GM12872 (cell line): ENCODE measurements at regions not wholly inside any gene's neighbourhood (a gene's known extent, or its start where the extent isn't known, plus 50 kb on each side); places are given as distances from the start of the nearest gene placed in this dataset.

ENCODE experiments used
- TF ChIP-seq, protein P1 (sequence below): IDR thresholded peaks from 3 replicates; pipeline ENCODE4 v1.5.1; 2011; ENCODE audit warnings: low read depth, mild to moderate bottlenecking, low read length, moderate library complexity; ENCODE audit not compliant: insufficient read depth

- TF ChIP-seq, protein P1, sequence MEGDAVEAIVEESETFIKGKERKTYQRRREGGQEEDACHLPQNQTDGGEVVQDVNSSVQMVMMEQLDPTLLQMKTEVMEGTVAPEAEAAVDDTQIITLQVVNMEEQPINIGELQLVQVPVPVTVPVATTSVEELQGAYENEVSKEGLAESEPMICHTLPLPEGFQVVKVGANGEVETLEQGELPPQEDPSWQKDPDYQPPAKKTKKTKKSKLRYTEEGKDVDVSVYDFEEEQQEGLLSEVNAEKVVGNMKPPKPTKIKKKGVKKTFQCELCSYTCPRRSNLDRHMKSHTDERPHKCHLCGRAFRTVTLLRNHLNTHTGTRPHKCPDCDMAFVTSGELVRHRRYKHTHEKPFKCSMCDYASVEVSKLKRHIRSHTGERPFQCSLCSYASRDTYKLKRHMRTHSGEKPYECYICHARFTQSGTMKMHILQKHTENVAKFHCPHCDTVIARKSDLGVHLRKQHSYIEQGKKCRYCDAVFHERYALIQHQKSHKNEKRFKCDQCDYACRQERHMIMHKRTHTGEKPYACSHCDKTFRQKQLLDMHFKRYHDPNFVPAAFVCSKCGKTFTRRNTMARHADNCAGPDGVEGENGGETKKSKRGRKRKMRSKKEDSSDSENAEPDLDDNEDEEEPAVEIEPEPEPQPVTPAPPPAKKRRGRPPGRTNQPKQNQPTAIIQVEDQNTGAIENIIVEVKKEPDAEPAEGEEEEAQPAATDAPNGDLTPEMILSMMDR = no peak
Observed at GRCh38 chr3:117442566-117442965, 733.0 kb downstream of the TUSC7 start.

DNA sequence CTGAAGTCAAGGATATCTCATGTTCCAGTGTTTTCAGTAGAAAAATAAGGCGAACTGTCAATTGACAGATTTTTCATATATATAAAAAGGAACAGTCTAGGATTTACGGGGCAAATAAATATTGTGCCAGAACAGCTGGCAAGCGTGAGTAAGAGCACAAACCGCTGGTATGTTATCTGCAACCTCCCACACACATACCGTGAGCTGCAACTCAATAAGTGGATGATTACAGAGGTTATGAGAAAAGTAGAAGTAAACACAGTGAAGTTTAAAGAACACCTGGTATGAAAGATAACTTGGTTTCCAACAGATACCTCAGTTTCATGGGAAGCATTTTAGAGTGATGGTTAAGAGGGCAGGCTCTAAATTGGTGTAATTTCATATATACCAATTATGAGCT is 733.4 kb downstream of the TUSC7 start:
- TF ChIP-seq, protein P1 = no peak

- TF ChIP-seq, protein P1 = no peak
Observed at GRCh38 chr3:117444175-117444574, 734.6 kb downstream of the TUSC7 start.

DNA sequence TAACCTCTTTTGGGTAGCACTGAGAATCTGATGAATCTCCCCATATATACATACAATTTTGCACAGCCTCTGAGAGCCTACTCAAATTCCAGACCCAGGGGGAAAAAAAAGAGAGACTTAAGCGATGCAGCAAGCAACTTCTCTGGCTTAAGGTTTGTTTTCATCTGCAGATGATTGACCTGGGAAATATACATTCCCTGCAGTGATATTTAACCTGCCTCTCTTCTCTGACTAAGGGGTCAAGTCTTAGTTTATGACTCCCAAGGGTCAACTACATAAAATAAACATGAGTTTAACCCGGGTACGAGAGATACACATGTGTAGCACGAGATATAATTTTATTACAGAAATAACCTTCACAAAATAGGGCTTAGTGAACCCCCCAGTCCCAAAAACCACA is 737.8 kb downstream of the TUSC7 start:
- TF ChIP-seq, protein P1 = no peak

GRCh38 chr3:117450026-117450425 is 740.4 kb downstream of the TUSC7 start:
- TF ChIP-seq, protein P1 = no peak

GRCh38 chr3:117454254-117454653 is 744.7 kb downstream of the TUSC7 start:
- TF ChIP-seq, protein P1 = 0 out of 3 replicates have a peak, but pooled peaks have one; percentile 20

- TF ChIP-seq, protein P1 = no peak
Observed at GRCh38 chr3:117454908-117455307, 745.3 kb downstream of the TUSC7 start.

- TF ChIP-seq, protein P1 = no peak
Observed at GRCh38 chr3:117455782-117456181, 746.2 kb downstream of the TUSC7 start.
